Fibroblast of peridontal ligament (primary cell): ENCODE measurements at regions not wholly inside any gene's neighbourhood (a gene's known extent, or its start where the extent isn't known, plus 50 kb on each side); places are given as distances from the start of the nearest gene placed in this dataset.

Experiments used
- DNase-seq: peaks from one replicate; pipeline ENCODE4 v3.0.0-alpha.2; 2010; ENCODE audit errors: extremely low read depth

DNA sequence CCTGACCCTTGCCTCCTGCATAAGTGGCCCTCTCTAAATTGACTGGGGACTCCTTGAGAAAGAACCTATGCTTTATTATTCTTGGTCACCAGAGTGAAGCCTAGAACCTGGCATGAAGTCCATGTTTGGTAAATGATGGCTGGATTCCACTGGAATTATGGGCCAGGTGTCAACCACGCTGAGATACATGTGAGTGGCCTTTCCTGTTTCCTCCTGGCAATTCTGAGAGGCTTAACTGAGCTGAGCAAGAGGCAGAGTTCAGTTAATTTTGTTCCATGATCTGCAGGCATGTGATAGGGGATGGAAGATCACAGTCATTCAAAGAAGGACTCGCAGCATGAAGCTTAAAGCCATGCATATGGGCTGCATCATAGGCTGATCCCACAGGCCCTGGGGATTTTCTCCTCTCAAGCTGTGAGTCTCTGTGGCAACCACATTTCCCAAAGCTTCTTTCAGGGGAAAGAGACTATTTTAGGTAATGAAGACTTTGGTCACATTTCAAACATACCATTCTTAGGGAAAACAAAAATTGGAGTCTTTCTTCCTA is 69.4 kb upstream of the CLNK start:
- no peak for DNase-seq

DNA sequence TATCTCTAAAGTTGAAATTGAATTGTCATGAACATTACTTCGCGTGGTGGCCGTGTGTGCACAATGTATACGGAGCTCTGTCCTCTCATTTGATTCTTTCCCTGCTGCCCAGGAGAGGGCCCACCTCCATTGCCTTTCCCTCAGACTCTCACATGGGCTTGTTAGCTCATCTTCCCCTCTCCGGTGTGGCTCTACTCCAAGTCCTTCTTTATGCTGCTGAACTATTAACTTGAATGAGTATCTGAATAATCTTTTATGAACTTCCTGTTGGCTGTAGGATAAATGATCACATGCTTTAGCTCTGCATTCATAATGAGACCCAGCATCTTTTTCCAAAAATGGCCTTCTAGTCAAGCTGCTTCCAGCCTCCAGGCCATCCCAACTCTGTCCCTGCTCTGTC is 68.8 kb upstream of the CLNK start:
- DNase-seq, result no peak

DNA sequence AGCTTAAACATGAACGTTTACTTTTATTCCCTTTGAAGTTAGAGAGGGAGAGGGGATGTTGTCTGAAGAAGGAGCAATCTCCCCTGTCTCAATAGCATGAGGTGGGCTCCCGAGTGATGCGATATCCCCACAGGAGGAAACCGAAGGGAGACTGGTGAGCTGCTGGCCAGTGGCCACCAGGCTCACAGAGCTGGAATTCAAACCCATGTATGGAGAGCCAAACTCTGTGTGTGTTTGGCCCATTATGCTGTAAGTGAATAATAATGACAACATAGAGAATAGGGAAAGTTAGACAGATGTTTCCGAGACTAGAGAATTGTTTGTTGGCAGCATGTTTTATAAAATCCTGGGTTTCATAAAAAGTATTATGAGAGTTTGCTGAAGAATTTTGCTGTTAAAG is 66.1 kb upstream of the CLNK start:
- no peak for DNase-seq

DNA sequence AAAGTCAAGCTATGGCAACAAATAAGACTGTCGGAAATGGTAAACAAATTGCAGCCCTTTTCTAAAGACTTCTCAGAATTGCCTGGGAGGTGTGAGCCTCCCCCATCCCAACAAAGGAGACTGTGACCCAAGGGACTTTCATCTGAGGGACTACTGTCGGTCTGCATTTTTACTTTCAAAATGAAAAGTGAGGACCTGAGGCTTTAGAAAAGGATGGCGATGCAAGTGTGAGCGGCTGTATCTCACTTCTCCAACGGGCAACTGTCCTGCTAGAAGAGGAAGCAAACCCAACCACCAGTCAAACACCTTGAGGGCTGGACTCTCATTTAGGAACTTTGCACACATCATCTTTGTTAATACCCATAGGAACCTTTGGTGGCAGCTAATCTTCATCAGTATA is 62.6 kb upstream of the CLNK start:
- no peak for DNase-seq

DNA sequence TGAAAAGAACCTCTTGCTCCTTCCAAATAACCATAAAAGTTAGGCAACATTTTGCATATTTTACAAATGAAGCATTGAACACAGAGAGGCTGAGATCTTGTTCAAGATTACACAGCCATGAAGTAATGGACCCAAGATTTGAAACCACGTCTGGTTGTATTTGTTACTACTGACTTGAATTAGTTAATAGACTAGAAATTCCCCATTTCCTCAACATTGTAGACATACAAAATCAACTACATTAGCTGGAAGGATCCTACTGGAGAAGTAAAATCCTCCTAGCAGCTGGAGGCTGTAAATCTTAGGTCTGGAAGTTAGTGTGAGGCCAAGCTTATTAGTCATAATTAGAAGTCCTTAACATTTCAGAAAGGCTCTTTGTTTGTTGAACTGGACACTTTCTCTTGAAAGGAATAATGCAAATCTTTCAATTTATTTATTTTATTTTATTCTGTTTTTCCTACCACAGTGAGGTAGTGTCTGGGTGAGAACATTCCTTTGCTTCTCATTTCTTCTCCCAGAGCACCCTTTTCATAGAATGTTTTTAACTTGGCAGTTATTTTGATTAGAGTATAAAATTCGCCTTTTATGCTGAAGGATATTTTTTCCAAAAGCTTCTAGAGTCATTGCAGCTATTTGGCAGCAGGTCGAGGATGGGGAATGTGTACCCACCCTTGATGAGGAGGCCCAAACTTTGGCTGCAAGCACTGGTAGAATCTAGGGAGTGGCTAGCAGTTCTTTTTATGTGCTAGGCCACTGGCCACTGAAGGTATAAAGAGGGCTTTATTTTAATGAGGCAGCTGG is 62.0 kb upstream of the CLNK start:
- no peak for DNase-seq

DNA sequence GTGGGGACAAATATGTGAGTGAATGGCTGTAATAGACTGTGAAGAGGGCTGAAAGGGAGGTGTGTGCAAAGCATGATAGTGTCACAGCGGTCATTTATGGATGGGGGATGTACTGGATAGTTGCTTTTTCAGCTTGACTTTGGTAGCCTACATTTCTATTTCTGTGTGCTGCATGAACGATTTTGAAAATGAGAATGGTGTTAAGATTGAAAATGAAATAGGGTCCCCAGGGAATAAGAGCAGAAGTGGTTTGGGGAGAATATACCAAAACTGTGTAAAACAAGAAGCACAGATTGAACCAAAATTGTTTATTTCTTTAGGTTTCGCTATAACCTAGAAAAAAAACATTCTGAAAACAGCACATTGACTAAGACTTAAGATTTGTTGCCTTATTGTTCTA is 58.8 kb upstream of the CLNK start:
- no peak for DNase-seq

DNA sequence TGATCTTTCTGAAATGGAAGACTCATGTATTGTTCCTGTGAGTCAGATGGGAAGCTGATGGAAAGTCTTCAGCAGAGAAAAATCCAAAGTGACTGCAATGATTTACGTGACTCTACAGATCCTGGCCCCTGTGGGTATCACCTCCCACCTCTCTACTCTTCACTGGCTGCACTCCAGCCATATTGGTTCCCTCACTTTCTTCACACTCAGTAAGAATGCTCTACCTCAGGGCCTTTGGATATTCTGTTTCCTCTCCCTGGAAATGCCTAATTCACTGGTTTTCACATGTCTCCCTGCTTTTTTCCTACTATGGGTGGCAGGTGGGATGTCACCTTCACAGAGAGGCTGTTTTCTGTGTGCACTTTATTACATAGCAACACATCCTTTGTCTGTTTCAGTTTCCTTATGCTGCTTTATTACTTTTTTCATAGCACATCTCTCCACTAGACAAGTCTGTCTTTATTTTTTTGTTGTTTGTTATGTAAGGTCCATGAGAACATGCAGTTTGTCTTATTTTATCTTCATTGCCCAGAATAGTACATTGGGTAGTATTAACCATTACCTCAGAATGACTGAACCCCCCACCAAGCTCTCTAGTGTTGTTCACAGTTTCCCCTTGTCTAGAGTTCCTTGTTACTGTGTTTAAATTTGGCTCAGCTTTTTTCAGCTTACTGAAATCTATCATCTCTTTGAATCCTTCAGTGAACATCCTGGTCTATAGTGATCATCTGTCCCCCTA is 57.6 kb upstream of the CLNK start:
- no peak for DNase-seq

DNA sequence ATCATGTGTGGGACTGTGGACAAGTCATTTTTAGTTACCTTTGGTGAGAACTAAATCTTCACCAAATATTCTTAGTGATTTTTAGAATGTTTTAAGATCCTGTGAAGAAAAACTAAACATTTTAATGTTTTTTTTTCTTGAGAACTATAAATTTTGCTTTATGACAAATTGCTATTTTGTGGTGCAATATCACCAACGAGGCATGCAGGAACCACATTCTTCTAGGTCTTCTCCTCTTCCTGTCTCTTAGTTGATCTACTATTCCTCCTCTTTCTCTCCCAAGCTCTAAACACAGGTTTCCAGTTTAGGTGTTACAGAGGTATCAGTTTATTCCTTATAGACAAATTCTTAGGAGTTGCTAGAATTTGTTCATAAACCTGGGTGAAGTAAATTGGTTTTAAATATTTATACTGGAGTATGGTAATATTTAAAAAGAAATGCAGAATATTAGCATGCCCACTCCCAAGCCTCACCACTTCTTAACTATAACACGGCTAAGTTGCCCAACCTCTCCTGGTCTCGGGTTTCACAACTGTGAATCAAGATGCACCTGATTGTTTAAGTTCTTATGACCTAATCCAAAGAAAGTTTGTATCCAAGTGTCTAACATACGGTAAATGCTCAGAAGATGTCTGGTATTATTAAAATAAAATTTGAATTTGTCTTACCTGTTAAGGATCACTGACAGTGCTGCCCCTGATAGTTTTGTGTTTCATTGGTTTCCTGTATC is 56.5 kb upstream of the CLNK start:
- no peak for DNase-seq

GRCh38 chr4:10740251-10740650 is 55.7 kb upstream of the CLNK start:
- no peak for DNase-seq

DNA sequence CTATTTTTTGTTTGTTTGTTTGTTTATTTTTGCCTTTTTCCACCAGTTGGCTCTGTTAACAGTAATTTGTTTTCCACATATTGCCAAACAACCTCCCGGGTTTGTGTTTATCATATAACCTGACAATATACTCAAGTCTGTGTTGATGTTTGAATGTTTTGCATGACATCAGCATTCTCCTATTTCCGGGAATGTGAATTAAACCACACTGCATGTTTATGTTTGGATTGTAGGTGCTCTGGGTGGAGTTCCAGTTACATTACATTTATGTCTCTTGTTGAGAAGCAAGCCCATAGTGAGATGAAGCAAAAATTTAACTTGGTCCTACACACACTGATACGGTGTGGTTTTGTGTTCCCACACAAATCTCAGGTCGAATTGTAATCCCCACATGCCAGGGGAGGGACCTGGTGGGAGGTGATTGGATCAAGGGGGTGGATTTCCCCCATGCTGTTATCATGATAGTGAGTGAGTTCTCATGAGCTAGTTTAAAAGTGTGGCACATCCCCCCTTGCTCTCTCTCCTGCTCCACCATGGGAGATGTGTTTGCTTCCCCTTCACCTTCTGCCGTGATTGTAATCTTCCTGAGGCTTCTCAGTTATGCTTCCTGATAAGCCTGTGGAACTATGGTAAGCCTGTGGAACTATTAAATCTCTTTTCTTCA is 54.4 kb upstream of the CLNK start:
- DNase-seq, result no peak

- DNase-seq, result no peak
Observed at GRCh38 chr4:10737337-10737736, 52.8 kb upstream of the CLNK start.

- no peak for DNase-seq
Observed at GRCh38 chr4:10736895-10737294, 52.3 kb upstream of the CLNK start.

DNA sequence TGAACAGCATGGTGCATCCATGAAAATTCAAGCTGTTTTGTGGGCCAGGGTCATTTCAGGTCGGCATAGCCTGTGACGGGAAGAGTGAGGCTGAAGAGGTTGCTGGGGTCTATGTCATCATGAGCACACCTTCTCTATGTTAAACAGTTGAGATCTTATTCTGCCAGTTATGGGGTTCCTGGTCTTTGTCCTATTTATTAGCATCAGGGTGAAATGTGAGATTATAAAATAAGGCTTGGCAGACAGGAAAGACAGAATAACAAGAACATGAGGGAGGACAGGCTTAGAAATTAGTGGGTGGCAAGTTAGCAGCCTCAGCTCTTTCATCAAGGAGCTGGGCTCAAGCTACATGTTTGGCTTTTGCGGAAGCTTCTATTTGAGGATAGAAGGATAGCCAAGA is 51.7 kb upstream of the CLNK start:
- DNase-seq, result no peak

- no peak for DNase-seq
Observed at GRCh38 chr4:10734697-10735096, 50.1 kb upstream of the CLNK start.
